LNCAP (cell line): ENCODE measurements at regions not wholly inside any gene's neighbourhood (a gene's known extent, or its start where the extent isn't known, plus 50 kb on each side); places are given as distances from the start of the nearest gene placed in this dataset.
A peak's percentile ranks its signal among the peaks of the same experiment; 100 is the strongest.

Source experiments
- CTCF ChIP-seq: fragments of 450-650 bp; IDR thresholded peaks from 2 replicates; pipeline ENCODE4 v1.5.1; 2017; ENCODE audit warnings: mild to moderate bottlenecking

- no peak for TF ChIP-seq CTCF
Measured at GRCh38 chr3:165378761-165379160, 182.6 kb upstream of the SLITRK3 start.

DNA sequence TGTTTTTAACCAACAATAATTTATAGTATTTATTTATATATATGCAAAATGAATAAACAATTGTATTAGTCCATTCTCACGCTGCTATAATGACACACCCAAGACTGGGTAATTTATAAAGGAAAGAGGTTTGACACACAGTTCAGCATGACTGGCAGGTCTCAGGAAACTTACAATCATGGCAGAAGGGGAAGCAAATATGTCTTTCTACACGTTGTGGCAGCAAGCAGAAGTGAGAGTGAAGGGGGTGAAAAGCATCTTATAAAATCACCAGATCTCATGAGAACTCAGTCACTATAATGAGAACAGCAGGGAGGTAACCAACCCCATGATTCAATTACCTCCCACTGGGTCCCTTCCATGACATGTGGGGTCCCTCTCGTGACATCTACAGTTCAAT is 162.8 kb upstream of the SLITRK3 start:
- no peak for TF ChIP-seq CTCF

DNA sequence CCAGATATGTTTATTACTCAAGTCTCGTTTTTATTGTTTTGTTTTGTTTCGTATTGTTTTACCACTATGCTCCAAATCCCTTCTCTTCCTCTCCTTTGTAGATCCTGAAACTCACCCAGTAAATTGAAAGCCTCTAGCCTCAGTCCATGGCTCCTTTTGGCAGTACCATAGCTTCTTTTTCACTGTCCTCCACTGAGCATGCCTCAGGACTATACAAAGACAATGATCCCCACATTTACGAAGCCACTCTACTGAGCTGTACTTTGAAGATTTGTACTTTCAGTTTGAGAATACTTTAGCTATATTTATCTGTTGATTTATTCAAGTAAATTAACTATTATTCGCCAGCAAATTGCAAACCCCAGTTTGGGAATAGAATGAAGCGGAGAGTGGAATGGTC is 159.1 kb upstream of the SLITRK3 start:
- TF ChIP-seq CTCF, result no peak

- no peak for TF ChIP-seq CTCF
Measured at GRCh38 chr3:165347526-165347925, 151.3 kb upstream of the SLITRK3 start.

GRCh38 chr3:165346503-165346902 is 150.3 kb upstream of the SLITRK3 start:
- no peak for TF ChIP-seq CTCF

DNA sequence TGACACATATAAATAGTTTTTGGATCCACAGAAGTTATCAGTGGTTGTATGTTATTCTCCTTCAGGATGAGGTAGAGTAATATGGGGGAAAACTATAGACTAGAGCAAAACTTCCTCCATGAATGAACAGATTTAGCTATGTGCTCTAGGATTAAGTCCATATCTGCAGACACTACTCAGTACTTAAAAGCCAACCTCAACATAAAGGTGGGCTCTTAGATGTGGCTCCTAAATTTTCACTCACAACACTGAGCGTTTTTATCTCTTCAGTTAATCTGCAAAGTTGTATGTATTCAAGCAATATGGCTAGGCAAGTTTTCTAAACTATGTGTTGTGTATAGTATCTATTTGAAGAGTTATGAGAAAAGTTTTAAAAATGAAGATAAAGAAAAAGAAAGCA is 147.0 kb upstream of the SLITRK3 start:
- TF ChIP-seq CTCF, result no peak

DNA sequence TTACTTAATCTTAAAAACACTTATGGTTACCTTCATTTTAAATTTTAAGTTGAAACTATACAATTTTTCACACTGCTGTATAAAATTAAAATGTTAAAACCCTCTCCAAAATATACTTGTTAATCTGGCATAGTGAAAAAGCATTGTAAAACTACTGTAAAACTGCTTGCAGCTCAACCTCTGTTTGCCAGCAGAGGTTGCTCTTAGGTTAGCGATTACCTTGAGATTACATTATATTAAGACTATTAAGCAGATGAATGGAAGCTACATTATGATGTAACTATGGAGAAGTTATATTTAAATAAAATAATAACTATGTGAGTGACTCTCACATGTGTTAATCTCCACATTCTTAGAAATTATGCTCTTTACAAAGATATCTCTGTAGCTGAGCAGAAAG is 143.6 kb upstream of the SLITRK3 start:
- peak; percentile 89 for TF ChIP-seq CTCF

GRCh38 chr3:165336786-165337185 is 140.6 kb upstream of the SLITRK3 start:
- TF ChIP-seq CTCF, result no peak
